ENCODE measurements at regions not wholly inside any gene's neighbourhood (a gene's known extent, or its start where the extent isn't known, plus 50 kb on each side); places are given as distances from the start of the nearest gene placed in this dataset.

GRCh38 chr11:69406060-69406459, 75.4 kb upstream of the LINC01488 start:
- Histone ChIP-seq H3K9ac (no peak overlapping the region), H3K9me2 (no peaks in the 10 kb centered on the region), H2AFZ (ENCODE audit: low read depth) (no peak overlapping the region), H3K27ac (ENCODE audit: low read depth in 2 of 2, low read length in 1 of 2) (no peak overlapping the region), H3K36me3 (replicated peaks in 1 of 2; ENCODE audit: control insufficient read depth in 1 of 2, insufficient read depth in 2 of 2, low read length in 1 of 2) (no peaks in the 10 kb centered on the region), H3K9me3 (no peaks in the 10 kb centered on the region), H3K4me3 (ENCODE audit: low read depth in 2 of 2, low read length in 1 of 2) (no peak overlapping the region), H3K4me1 (ENCODE audit: control insufficient read depth in 1 of 2, insufficient read depth in 2 of 2, low read depth in 1 of 2, low read length in 1 of 2) (no peaks in the 10 kb centered on the region), H3K79me2 (ENCODE audit: insufficient read depth) (no peaks in the 10 kb centered on the region), H3F3A (replicated peaks; ENCODE audit: insufficient read depth) (no peaks in the 10 kb centered on the region), H3K27me3 (ENCODE audit: insufficient read depth) (no peaks in the 10 kb centered on the region), H4K20me1 (ENCODE audit: insufficient read depth) (no peaks in the 10 kb centered on the region), H3K4me2 (no peak overlapping the region)
- POLR2A ChIA-PET = no interaction called here
- CTCF ChIA-PET = no interaction called here
- DNase-seq = no peak
- no peak for TF ChIP-seq RAD21 (IDR thresholded peaks at IDR 0.05; ENCODE audit: low read length)
- WGBS (ENCODE audit: low lambda C conversion rate) = 82% methylated on average over 3 of the region's 3 CpGs

GRCh38 chr11:69409812-69410645, 71.4 kb upstream of the LINC01488 start:
- H3F3A ChIP-seq (replicated peaks; ENCODE audit: insufficient read depth) = no peaks in the 10 kb centered on the region
- 82% methylated on average over 9 of the region's 13 CpGs for WGBS (ENCODE audit: low lambda C conversion rate)
- H3K4me2 ChIP-seq = no peak overlapping the region
- no peaks in the 10 kb centered on the region for H3K79me2 ChIP-seq (ENCODE audit: insufficient read depth)
- H3K4me1 ChIP-seq (ENCODE audit: control insufficient read depth in 1 of 2, insufficient read depth in 2 of 2, low read depth in 1 of 2, low read length in 1 of 2) = no peaks in the 10 kb centered on the region; a peak in 1 of 4 replicates
- TF ChIP-seq CTCF (IDR thresholded peaks at IDR 0.05) (no peak), MXI1 (IDR thresholded peaks at IDR 0.05; ENCODE audit: low read depth, low read length) (no peak), FOXJ3 (CRISPR knock-in tag; IDR thresholded peaks at IDR 0.05) (no peak), TCF12 (IDR thresholded peaks at IDR 0.05) (no peak), NRF1 (IDR thresholded peaks at IDR 0.05; ENCODE audit: low read depth, low read length) (no peak), YY1 (IDR thresholded peaks at IDR 0.05; ENCODE audit: low read depth) (no peak), ELF1 (IDR thresholded peaks at IDR 0.05) (no peak)
- DNase-seq = no peak
- no peak overlapping the region for H3K9ac ChIP-seq
- CTCF ChIA-PET = interaction anchor here (0.9 kb wide), 1 partner anchor 55 kb away, joined by 3 read pairs; no protein-coding TSS in a partner anchor
- no peak overlapping the region for H2AFZ ChIP-seq (ENCODE audit: low read depth)
- H3K27me3 ChIP-seq (ENCODE audit: insufficient read depth) = no peaks in the 10 kb centered on the region
- no peaks in the 10 kb centered on the region for H3K36me3 ChIP-seq (replicated peaks in 1 of 2; ENCODE audit: control insufficient read depth in 1 of 2, insufficient read depth in 2 of 2, low read length in 1 of 2)
- H3K4me3 ChIP-seq (ENCODE audit: low read depth in 2 of 2, low read length in 1 of 2) = no peak overlapping the region
- no peaks in the 10 kb centered on the region for H3K9me3 ChIP-seq
- POLR2A ChIA-PET = no interaction called here
- no peaks in the 10 kb centered on the region for H3K9me2 ChIP-seq
- no peaks in the 10 kb centered on the region for H4K20me1 ChIP-seq (ENCODE audit: insufficient read depth)
- H3K27ac ChIP-seq (ENCODE audit: low read depth in 2 of 2, low read length in 1 of 2) = no peak overlapping the region

- Histone ChIP-seq H4K20me1 (ENCODE audit: insufficient read depth) (no peaks in the 10 kb centered on the region), H3F3A (replicated peaks; ENCODE audit: insufficient read depth) (no peaks in the 10 kb centered on the region), H3K9ac (no peak overlapping the region), H2AFZ (ENCODE audit: low read depth) (no peak overlapping the region), H3K9me3 (no peaks in the 10 kb centered on the region), H3K27ac (ENCODE audit: low read depth in 2 of 2, low read length in 1 of 2) (no peak overlapping the region), H3K79me2 (ENCODE audit: insufficient read depth) (no peaks in the 10 kb centered on the region), H3K4me3 (ENCODE audit: low read depth in 2 of 2, low read length in 1 of 2) (no peak overlapping the region), H3K9me2 (no peaks in the 10 kb centered on the region), H3K4me1 (ENCODE audit: control insufficient read depth in 1 of 2, insufficient read depth in 2 of 2, low read depth in 1 of 2, low read length in 1 of 2) (no peaks in the 10 kb centered on the region; a peak in 1 of 4 replicates), H3K36me3 (replicated peaks in 1 of 2; ENCODE audit: control insufficient read depth in 1 of 2, insufficient read depth in 2 of 2, low read length in 1 of 2) (no peaks in the 10 kb centered on the region), H3K27me3 (ENCODE audit: insufficient read depth) (no peaks in the 10 kb centered on the region), H3K4me2 (no peak overlapping the region)
- DNase-seq = no peak
- 90% methylated on average over 8 of the region's 8 CpGs for WGBS (ENCODE audit: low lambda C conversion rate)
- POLR2A ChIA-PET = no interaction called here
- TF ChIP-seq TAF1 (IDR thresholded peaks at IDR 0.05; ENCODE audit: borderline replicate concordance, low read depth, low read length) = no peak
- no peak for TF ChIP-seq MXI1 (IDR thresholded peaks at IDR 0.05; ENCODE audit: low read depth, low read length)
- no peak for TF ChIP-seq PBX3 (IDR thresholded peaks at IDR 0.05)
- TF ChIP-seq FOXJ3 (CRISPR knock-in tag; IDR thresholded peaks at IDR 0.05) = no peak
- no peak for TF ChIP-seq FOSL2 (IDR thresholded peaks at IDR 0.05; ENCODE audit: borderline replicate concordance, low read depth)
- no peak for TF ChIP-seq POLR2AphosphoS5 (IDR thresholded peaks at IDR 0.05; ENCODE audit: low read depth, low read length)
- no peak for TF ChIP-seq ZBTB33 (IDR thresholded peaks at IDR 0.05; ENCODE audit: borderline replicate concordance, low read depth)
- TF ChIP-seq NRF1 (IDR thresholded peaks at IDR 0.05; ENCODE audit: low read depth, low read length) = no peak
- CTCF ChIA-PET = no interaction called here
These were observed 70.1 kb upstream of the LINC01488 start for GRCh38 chr11:69411257-69411924.
